Sigmoid colon (tissue), 6 donors: ENCODE measurements at regions not wholly inside any gene's neighbourhood (a gene's known extent, or its start where the extent isn't known, plus 50 kb on each side); places are given as distances from the start of the nearest gene placed in this dataset.
"Not testable (repeated sequence)": the region's sequence is repeated elsewhere in the genome, so short reads cannot be mapped to it uniquely, and the experiment has no call there.

ENCODE experiments used
- DNase-seq: peaks from one replicate; pipeline ENCODE4 v3.0.0-alpha.2; 2019
- H3K27ac ChIP-seq, 4 donors: fragments of 200-600 bp; sonication (generic); one replicate each; pipeline ENCODE4 v1.5.1; 2016 to 2019; ENCODE audit warnings: mild to moderate bottlenecking in 1 of 4
- H3K27me3 ChIP-seq, 3 donors: fragments of 200-600 bp; sonication (generic); one replicate each; pipeline ENCODE4 v1.5.1; 2019; ENCODE audit warnings: mild to moderate bottlenecking in 1 of 3
- H3K36me3 ChIP-seq, 4 donors: fragments of 200-600 bp; sonication (generic); one replicate each; pipeline ENCODE4 v1.5.1; 2016 to 2019
- H3K4me1 ChIP-seq, 4 donors: fragments of 200-600 bp; sonication (generic); one replicate each; pipeline ENCODE4 v1.5.1; 2017 to 2019
- H3K4me3 ChIP-seq, 4 donors: fragments of 200-600 bp; sonication (generic); one replicate each; pipeline ENCODE4 v1.5.1; 2017 to 2019; ENCODE audit warnings: mild to moderate bottlenecking in 2 of 4, moderate library complexity in 1 of 4
- H3K9me3 ChIP-seq, 4 donors: fragments of 200-600 bp in 3 of 4; sonication (generic) in 3 of 4; one replicate each; pipeline versions ENCODE4 v1.5.1 to v1.6.1; 2013 to 2019
- CTCF ChIP-seq, 4 experiments: fragments of 450-650 bp in 3 of 4; fragments of 200-600 bp in 1 of 4; IDR thresholded peaks; one replicate each; pipeline ENCODE4 v1.5.1; 2016 to 2019; ENCODE audit warnings: antibody characterized with exemption in 4 of 4, mild to moderate bottlenecking in 3 of 4, moderate library complexity in 2 of 4
- EP300 ChIP-seq, 4 donors: sonication (generic); formaldehyde crosslinking; IDR thresholded peaks; one replicate each; pipeline ENCODE4 v1.6.1; 2017; ENCODE audit warnings: antibody characterized with exemption in 4 of 4
- POLR2A ChIP-seq, 2 donors: fragments of 450-650 bp; IDR thresholded peaks; one replicate each; pipeline ENCODE4 v1.6.1; 2016; ENCODE audit warnings: antibody characterized with exemption in 2 of 2, mild to moderate bottlenecking in 2 of 2, moderate library complexity in 2 of 2
- POLR2AphosphoS5 ChIP-seq, 4 donors: sonication (generic); formaldehyde crosslinking; IDR thresholded peaks; one replicate each; pipeline ENCODE4 v1.6.1; 2017; ENCODE audit warnings: antibody characterized with exemption in 4 of 4
- WGBS, 2 donors: extraction: QIAGEN DNeasy Blood & Tissue Kit; methylation state at CpG; one replicate each; pipeline ENCODE4 v1.1.7; 2013; 5-methylcytosine and 5-hydroxymethylcytosine counted together
- intact Hi-C: fragments of 100-400 bp; cut with DNase I; formaldehyde crosslinking; loops from one replicate; pipeline ENCODE4 v1.15.1; 2023
- donor health status: healthy with polysubstance abuse.
- donor health status: healthy.

- Histone ChIP-seq H3K4me3 (no peak overlapping the region), H3K4me1 (peaks cover 0 to 35% (median 32%) of the 10 kb centered on the region in 4 donors), H3K27ac (no peak overlapping the region), H3K9me3 (no peaks in the 10 kb centered on the region), H3K36me3 (no peaks in the 10 kb centered on the region), H3K27me3 (no peaks in the 10 kb centered on the region)
- intact Hi-C loops = no loop called here
- TF ChIP-seq POLR2A (IDR thresholded peaks at IDR 0.05) (no peak), EP300 (IDR thresholded peaks at IDR 0.05) (no peak), POLR2AphosphoS5 (IDR thresholded peaks at IDR 0.05) (no peak), CTCF (IDR thresholded peaks at IDR 0.05) (no peak)
- DNase-seq = peak; percentile 33
- 87 to 92% methylated on average over 4 of the region's 4 CpGs for WGBS, 2 donors
These were observed 305.1 kb downstream of the RPS24 start for GRCh38 chr10:78338717-78339116.

GRCh38 chr10:78339251-78339650 lies 305.6 kb downstream of the RPS24 start:
- Histone ChIP-seq H3K36me3 (no peaks in the 10 kb centered on the region), H3K4me3 (no peak overlapping the region), H3K27me3 (no peaks in the 10 kb centered on the region), H3K9me3 (no peaks in the 10 kb centered on the region), H3K27ac (no peak overlapping the region), H3K4me1 (peaks cover 0 to 32% (median 29%) of the 10 kb centered on the region in 4 donors)
- intact Hi-C loops = no loop called here
- DNase-seq = peak; percentile 58
- no peak for TF ChIP-seq CTCF (IDR thresholded peaks at IDR 0.05)
- 28 to 38% methylated on average over 4 of the region's 4 CpGs for WGBS, 2 donors

- Histone ChIP-seq H3K36me3 (no peaks in the 10 kb centered on the region), H3K27ac (no peak overlapping the region), H3K4me3 (no peak overlapping the region), H3K9me3 (no peaks in the 10 kb centered on the region), H3K4me1 (peaks cover 0 to 11% (median 6%) of the 10 kb centered on the region in 4 donors), H3K27me3 (no peaks in the 10 kb centered on the region)
- intact Hi-C loops = no loop called here
- peak; percentile 43 for DNase-seq
- TF ChIP-seq CTCF (IDR thresholded peaks at IDR 0.05) = no peak
- no peak for TF ChIP-seq POLR2AphosphoS5 (IDR thresholded peaks at IDR 0.05)
- no peak for TF ChIP-seq POLR2A (IDR thresholded peaks at IDR 0.05)
- no peak for TF ChIP-seq EP300 (IDR thresholded peaks at IDR 0.05)
- WGBS, 2 donors = 85 to 94% methylated on average over 8 of the region's 8 CpGs
These were observed 308.4 kb downstream of the RPS24 start for GRCh38 chr10:78341953-78342614.

- peaks cover 0 to 9% (median 4%) of the 10 kb centered on the region in 4 donors for H3K4me1 ChIP-seq
- H3K27me3 ChIP-seq = no peaks in the 10 kb centered on the region
- intact Hi-C loops = no loop called here
- H3K36me3 ChIP-seq = no peaks in the 10 kb centered on the region
- no peak for TF ChIP-seq POLR2A (IDR thresholded peaks at IDR 0.05)
- no peak for TF ChIP-seq EP300 (IDR thresholded peaks at IDR 0.05)
- no peak for TF ChIP-seq CTCF (IDR thresholded peaks at IDR 0.05)
- no peak for TF ChIP-seq POLR2AphosphoS5 (IDR thresholded peaks at IDR 0.05)
- peak; percentile 43 for DNase-seq
- no peak overlapping the region for H3K27ac ChIP-seq
- WGBS, 2 donors = 68 to 81% methylated on average over 11 of the region's 11 CpGs
- no peak overlapping the region for H3K4me3 ChIP-seq
- H3K9me3 ChIP-seq = no peaks in the 10 kb centered on the region
These were observed 309.4 kb downstream of the RPS24 start for GRCh38 chr10:78342827-78343653.

GRCh38 chr10:78344257-78344656 lies 310.6 kb downstream of the RPS24 start:
- H3K4me1 ChIP-seq, H3K27me3 ChIP-seq, DNase-seq, H3K4me3 ChIP-seq, H3K27ac ChIP-seq, H3K36me3 ChIP-seq, intact Hi-C loops, H3K9me3 ChIP-seq: not testable (repeated sequence)
- 92 to 94% methylated on average over 8 of the region's 8 CpGs for WGBS, 2 donors

GRCh38 chr10:78345515-78345914 lies 311.9 kb downstream of the RPS24 start:
- H3K4me3 ChIP-seq, H3K9me3 ChIP-seq, H3K27ac ChIP-seq, H3K36me3 ChIP-seq, intact Hi-C loops, H3K27me3 ChIP-seq, H3K4me1 ChIP-seq: not testable (repeated sequence)
- peak; percentile 40 for DNase-seq
- WGBS, 2 donors = 78 to 90% methylated on average over 3 of the region's 3 CpGs
